Coronary artery (tissue), 2 donors: ENCODE measurements at regions not wholly inside any gene's neighbourhood (a gene's known extent, or its start where the extent isn't known, plus 50 kb on each side); places are given as distances from the start of the nearest gene placed in this dataset.
A peak's percentile ranks its signal among the peaks of the same experiment; 100 is the strongest.

Source experiments
- DNase-seq: peaks from one replicate; pipeline ENCODE4 v3.0.0-alpha.2; 2017; ENCODE audit warnings: low spot score
- H3K27ac ChIP-seq, 2 donors: fragments of 200-600 bp; sonication (generic); one replicate each; pipeline ENCODE4 v1.5.1; 2016 to 2019
- H3K4me3 ChIP-seq: fragments of 200-600 bp; sonication (generic); 2 replicates; pipeline ENCODE4 v1.5.1; 2016; ENCODE audit warnings: mild to moderate bottlenecking, moderate library complexity
- CTCF ChIP-seq: fragments of 200-600 bp; sonication (generic); IDR thresholded peaks from one replicate; pipeline ENCODE4 v1.5.1; 2019; ENCODE audit warnings: antibody characterized with exemption

GRCh38 chr14:34072921-34073320 lies 122.0 kb upstream of the EGLN3 start:
- no peak for DNase-seq
- no peak for TF ChIP-seq CTCF
- no peak overlapping the region for H3K27ac ChIP-seq
- H3K4me3 ChIP-seq = no peak overlapping the region

GRCh38 chr14:34072401-34072800 lies 121.5 kb upstream of the EGLN3 start:
- DNase-seq = no peak
- Histone ChIP-seq H3K4me3 (no peak overlapping the region), H3K27ac (no peak overlapping the region)
- TF ChIP-seq CTCF = no peak

GRCh38 chr14:34070917-34071407 lies 120.1 kb upstream of the EGLN3 start:
- H3K4me3 ChIP-seq = no peak overlapping the region
- no peak for TF ChIP-seq CTCF
- no peak overlapping the region for H3K27ac ChIP-seq
- no peak for DNase-seq

DNA sequence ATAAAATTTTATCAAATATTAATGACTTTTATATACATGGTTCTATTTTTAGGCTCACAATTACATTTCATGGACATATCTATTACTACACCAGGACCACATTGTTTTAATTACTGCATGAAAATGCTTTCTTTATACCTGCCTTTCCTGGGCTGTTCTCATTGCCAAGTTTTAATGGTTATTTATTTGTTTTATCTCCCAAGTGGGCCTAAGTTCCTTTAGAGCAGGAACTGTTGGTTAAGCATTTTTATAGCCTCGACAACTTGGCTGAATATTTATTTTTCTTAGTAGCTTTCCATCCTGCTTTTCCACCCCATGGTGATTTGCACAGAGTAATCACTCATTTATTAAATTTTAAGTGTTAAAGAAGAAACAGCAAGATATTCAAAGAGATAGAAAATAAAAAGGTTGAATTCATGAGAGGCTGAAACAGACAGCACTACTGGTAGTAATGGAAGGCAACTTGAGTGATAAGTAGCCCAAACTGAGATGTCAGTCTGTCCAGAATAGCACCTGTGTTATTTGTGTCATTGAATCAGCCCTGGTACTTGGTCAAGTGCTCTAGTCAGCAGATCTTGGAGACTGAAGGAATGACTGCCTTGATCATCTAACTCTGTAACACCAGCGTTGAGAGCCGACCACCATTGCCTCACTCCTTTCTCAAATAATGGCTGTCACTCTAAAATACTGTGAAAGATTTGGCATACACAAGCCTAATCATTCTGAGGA lies 119.1 kb upstream of the EGLN3 start:
- TF ChIP-seq CTCF = no peak
- Histone ChIP-seq H3K4me3 (no peak overlapping the region), H3K27ac (no peak overlapping the region)
- DNase-seq = no peak

DNA sequence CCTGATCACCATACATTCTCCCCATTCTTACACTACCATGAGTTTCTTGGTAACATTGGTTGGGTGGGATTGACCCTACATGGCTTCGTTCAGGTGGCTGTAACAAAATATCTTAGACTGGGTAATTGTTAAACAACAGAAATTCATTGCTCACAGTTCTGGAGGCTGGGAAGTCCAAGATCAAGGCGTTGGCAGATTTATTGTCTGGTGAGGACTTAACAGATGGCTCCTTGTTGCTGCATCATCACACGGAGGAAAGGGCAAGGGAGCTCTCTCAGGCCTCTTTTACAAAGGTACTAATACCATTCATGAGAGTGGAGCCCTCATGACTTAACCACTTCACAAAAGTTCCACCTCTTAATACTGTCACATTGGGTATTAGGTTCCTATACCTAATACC lies 116.7 kb upstream of the EGLN3 start:
- TF ChIP-seq CTCF = no peak
- no peak overlapping the region for H3K27ac ChIP-seq
- DNase-seq = no peak
- H3K4me3 ChIP-seq = no peak overlapping the region

GRCh38 chr14:34065690-34066391 lies 115.0 kb upstream of the EGLN3 start:
- H3K27ac ChIP-seq = peak overlapping the region; percentile 27 to 81
- DNase-seq = no peak
- no peak for TF ChIP-seq CTCF
- H3K4me3 ChIP-seq = no peak overlapping the region

DNA sequence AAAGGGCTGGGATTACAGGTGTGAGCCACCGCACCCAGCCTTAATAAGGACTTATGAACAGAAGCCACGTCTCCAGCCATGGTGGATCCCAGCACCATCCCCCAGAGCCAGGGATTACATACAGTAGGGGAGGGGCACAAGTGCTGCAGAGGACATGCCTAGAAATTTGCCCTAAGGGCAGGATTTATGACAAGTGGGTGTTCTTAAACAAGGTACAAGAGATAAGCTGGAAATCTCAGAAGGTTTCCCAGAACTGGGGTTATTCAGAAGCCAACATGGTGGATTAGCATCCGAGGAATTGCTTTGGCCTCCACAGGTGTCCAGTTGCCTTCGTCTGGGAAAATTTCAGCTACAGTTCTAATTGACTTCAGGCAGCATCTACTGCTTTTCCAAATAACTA lies 114.4 kb upstream of the EGLN3 start:
- no peak for TF ChIP-seq CTCF
- no peak overlapping the region for H3K4me3 ChIP-seq
- DNase-seq = no peak
- H3K27ac ChIP-seq = peak overlapping the region; percentile 27 to 81
